GM12864 (cell line): ENCODE measurements at regions not wholly inside any gene's neighbourhood (a gene's known extent, or its start where the extent isn't known, plus 50 kb on each side); places are given as distances from the start of the nearest gene placed in this dataset.

ENCODE experiments used
- DNase-seq: peaks from one replicate; pipeline ENCODE4 v3.0.0-alpha.2; 2011; ENCODE audit warnings: low read depth
- H3K4me3 ChIP-seq: 2 replicates; pipeline ENCODE4 v1.5.1; 2011; ENCODE audit warnings: mild to moderate bottlenecking, low read depth, low read length, control low read depth
- TF ChIP-seq, protein P1 (sequence below): IDR thresholded peaks from 2 replicates; pipeline ENCODE4 v1.5.1; 2011; ENCODE audit warnings: low read depth, mild to moderate bottlenecking, moderate library complexity, low read length, control low read depth, inconsistent platforms; ENCODE audit errors: missing control alignments

DNA sequence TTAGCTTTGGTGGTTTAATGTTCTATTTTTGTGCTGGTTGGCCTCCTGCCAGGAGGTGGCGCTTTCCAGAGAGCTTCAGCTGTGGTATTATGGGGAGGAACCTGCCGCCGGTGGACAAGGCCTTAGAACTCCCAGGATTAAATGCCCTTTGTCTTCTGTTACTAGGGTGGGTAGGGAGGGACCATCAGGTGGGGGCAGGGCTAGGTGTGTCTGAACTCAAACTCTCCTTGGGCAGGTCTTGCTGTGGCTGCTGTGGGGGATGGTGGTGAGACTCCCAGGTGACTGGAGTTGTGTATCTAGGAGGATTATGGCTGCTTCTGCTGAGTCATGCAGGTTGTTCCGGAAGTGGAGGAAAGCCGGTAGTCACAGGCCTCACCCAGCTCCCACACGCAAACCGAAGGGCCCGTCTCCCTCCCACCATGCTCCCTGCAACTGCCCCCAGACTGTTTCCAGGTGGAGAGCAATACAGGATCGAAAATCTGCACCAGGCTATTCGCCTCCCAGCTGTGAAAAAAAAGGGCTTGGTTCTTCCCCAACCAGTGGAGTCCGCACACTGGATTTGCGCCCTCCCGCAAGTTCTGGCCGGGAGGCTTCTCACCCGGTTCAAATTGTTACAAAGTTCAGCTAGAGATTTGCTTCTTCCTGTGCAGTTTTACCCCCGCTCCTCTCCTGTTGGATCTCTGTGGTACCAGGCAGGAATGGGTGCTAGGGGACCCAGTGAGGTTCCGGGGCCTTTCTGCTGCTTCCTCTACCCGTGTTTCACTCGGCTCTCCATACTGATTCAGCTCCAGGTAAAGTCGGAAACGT, 220.5 kb downstream of the CENPF start:
- H3K4me3 ChIP-seq: no peak overlapping the region
- DNase-seq: no peak
- TF ChIP-seq, protein P1, sequence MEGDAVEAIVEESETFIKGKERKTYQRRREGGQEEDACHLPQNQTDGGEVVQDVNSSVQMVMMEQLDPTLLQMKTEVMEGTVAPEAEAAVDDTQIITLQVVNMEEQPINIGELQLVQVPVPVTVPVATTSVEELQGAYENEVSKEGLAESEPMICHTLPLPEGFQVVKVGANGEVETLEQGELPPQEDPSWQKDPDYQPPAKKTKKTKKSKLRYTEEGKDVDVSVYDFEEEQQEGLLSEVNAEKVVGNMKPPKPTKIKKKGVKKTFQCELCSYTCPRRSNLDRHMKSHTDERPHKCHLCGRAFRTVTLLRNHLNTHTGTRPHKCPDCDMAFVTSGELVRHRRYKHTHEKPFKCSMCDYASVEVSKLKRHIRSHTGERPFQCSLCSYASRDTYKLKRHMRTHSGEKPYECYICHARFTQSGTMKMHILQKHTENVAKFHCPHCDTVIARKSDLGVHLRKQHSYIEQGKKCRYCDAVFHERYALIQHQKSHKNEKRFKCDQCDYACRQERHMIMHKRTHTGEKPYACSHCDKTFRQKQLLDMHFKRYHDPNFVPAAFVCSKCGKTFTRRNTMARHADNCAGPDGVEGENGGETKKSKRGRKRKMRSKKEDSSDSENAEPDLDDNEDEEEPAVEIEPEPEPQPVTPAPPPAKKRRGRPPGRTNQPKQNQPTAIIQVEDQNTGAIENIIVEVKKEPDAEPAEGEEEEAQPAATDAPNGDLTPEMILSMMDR: peak; percentile 46

DNA sequence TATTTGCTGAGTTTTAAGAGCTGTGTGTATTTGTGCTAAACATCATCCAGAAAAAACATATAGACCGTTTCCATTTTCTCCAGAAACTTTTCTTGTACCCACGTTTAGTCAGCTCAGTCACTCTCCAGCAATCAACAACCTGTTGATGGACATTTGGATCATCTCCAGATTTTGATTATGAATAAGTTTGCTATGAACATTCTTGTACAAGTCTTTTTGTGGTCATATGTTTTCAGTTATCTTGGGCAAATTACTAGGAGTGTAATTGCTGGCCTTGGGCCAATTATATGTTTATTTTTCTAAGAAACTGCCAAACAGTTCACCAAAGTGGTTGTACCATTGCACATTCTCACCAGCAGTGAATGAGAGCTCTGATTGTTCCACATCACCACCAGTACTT, 221.8 kb downstream of the CENPF start:
- TF ChIP-seq, protein P1: no peak
- no peak overlapping the region for H3K4me3 ChIP-seq
- no peak for DNase-seq

DNA sequence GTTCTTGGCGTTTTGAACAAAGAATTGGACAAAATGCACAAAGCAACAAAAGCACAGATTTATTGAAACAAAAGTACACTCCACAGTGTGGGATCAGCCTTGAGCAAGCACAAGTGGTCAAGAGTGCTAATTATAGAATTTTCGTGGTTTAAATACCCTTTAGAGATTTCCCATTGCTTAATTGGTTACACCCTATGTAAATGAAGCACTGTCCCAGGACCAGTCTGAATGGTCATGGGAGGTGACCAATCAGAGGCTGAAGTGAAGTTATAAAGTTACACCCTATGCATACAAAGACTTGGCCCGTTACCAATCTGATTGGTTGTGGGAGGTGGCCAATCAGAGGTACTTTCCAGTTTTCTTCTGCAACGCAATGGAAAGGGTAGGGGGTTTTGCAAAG, 223.6 kb downstream of the CENPF start:
- no peak for DNase-seq
- TF ChIP-seq, protein P1: no peak
- no peak overlapping the region for H3K4me3 ChIP-seq

DNA sequence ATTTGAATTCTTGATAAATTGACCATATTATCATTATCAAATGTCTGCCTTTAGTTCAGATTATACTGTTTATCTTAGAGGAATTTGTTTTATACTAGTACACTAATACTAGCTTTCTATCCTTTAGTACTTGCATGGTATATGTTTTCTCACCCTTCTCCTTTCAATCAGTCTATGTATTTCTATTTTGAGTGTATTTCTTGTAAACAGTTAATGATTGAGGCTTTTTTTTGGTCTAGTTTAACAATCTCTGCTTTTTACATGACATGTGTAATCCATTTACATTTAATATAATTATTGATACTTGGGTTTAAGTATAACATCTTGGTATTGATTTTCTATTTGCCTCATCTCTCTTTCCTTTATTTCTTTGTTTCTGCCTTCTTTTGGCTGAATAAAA, 224.9 kb downstream of the CENPF start:
- TF ChIP-seq, protein P1: no peak
- DNase-seq: no peak
- H3K4me3 ChIP-seq: no peak overlapping the region

DNA sequence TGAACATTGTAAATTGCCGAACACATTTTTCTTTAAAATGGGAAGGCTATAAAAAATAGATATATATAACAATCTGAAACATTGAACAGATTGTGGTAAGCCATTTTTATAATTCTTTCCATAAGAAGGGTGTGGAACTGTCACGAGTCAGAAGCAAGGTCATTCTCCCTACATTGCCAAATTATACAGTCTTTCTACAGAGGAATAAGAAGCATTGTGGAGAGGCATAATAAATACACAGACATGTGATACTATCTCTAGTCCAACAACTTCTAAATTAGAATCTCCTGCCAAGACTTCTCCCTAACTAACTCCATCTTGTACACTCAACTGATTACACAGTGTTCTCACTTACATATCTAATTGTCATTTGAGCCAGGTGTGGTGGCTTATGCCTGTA, 227.9 kb downstream of the CENPF start:
- H3K4me3 ChIP-seq: no peak overlapping the region
- TF ChIP-seq, protein P1: no peak
- DNase-seq: no peak

DNA sequence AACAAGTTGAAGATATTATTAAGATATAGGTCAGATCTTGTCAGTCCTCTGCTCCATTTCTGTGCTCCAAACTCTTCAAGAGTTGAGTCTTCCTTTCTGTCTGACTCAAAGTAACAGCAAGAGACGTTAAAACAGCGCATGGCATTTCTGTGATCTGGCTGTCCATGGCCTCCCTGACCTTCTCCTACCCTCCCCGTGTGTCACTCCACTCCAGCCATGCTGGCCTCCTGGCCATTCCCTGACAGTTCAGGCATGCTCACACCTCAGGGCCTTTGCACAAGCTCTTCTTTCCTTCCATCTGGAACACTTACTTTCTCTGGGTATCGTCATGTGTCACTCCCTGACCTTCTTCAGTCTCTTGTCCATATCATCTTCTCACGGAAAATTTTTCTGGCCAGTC, 229.0 kb downstream of the CENPF start:
- no peak for DNase-seq
- TF ChIP-seq, protein P1: no peak
- no peak overlapping the region for H3K4me3 ChIP-seq

DNA sequence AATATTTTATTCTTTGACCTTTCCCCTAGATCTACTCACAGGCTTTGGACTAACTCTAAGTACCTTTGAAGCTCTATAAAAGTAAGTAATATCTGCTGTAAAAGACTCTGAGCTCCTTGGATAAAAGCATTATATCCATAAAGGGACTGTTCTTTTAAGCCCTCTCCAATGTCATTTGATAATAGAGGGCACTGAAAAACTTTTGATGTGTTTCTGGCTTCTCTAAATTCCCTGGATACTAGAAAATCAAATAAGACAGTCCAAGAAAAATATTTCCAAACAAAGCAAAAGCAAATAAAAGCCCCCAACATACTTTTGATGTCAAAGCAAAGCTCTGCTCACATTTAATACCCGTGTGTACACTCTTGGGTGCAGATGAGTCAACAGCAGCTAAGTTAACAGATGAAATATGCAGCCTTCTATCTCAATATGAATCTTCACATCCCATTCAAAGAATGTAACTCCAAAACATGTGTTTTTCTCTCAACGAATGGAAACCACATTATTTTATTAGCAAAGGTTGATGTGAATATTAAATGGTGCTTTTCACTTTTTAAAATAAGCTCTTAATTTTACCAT, 230.3 kb downstream of the CENPF start:
- no peak for DNase-seq
- H3K4me3 ChIP-seq: no peak overlapping the region
- TF ChIP-seq, protein P1: no peak
